ENCODE measurements at regions not wholly inside any gene's neighbourhood (a gene's known extent, or its start where the extent isn't known, plus 50 kb on each side); places are given as distances from the start of the nearest gene placed in this dataset.
"Not testable (repeated sequence)": the region's sequence is repeated elsewhere in the genome, so short reads cannot be mapped to it uniquely, and the experiment has no call there.

- not testable (repeated sequence) for H3K36me3 Mint-ChIP-seq (ENCODE audit: insufficient read depth); H3K27ac Mint-ChIP-seq; H3K4me3 Mint-ChIP-seq; H3K4me1 Mint-ChIP-seq (ENCODE audit: low read depth in 2 of 2); H3K9me3 Mint-ChIP-seq; DNase-seq; H3K27me3 Mint-ChIP-seq
- peak; percentile 77 for ATAC-seq (replicated peaks)
Measured at GRCh38 chr1:145504834-145505413, 79.5 kb upstream of the NBPF20 start.

- not testable (repeated sequence) for H3K27ac Mint-ChIP-seq; H3K4me1 Mint-ChIP-seq (ENCODE audit: low read depth in 2 of 2); H3K4me3 Mint-ChIP-seq; ATAC-seq (replicated peaks); H3K27me3 Mint-ChIP-seq; H3K36me3 Mint-ChIP-seq (ENCODE audit: insufficient read depth); DNase-seq; H3K9me3 Mint-ChIP-seq
Measured at GRCh38 chr1:145504310-145504709, 78.9 kb upstream of the NBPF20 start.

GRCh38 chr1:145500251-145500650 lies 74.8 kb upstream of the NBPF20 start:
- not testable (repeated sequence) for H3K9me3 Mint-ChIP-seq; H3K36me3 Mint-ChIP-seq (ENCODE audit: insufficient read depth); DNase-seq; H3K27me3 Mint-ChIP-seq; H3K4me3 Mint-ChIP-seq; H3K27ac Mint-ChIP-seq; H3K4me1 Mint-ChIP-seq (ENCODE audit: low read depth in 2 of 2)
- peak; percentile 24 for ATAC-seq (replicated peaks)

GRCh38 chr1:145495077-145495871 lies 69.9 kb upstream of the NBPF20 start:
- H3K9me3 Mint-ChIP-seq; H3K27ac Mint-ChIP-seq; H3K4me3 Mint-ChIP-seq; H3K27me3 Mint-ChIP-seq; H3K36me3 Mint-ChIP-seq (ENCODE audit: insufficient read depth); DNase-seq; ATAC-seq (replicated peaks); H3K4me1 Mint-ChIP-seq (ENCODE audit: low read depth in 2 of 2): not testable (repeated sequence)

GRCh38 chr1:145488193-145488933 lies 63.0 kb upstream of the NBPF20 start:
- H3K4me1 Mint-ChIP-seq (ENCODE audit: low read depth in 2 of 2); H3K27ac Mint-ChIP-seq; H3K9me3 Mint-ChIP-seq; ATAC-seq (replicated peaks); H3K36me3 Mint-ChIP-seq (ENCODE audit: insufficient read depth); DNase-seq: not testable (repeated sequence)
- Mint-ChIP-seq H3K27me3 (peaks cover 8 to 23% of the 10 kb centered on the region in 2 donors), H3K4me3 (peak overlapping the region; percentile 52 to 72)

- not testable (repeated sequence) for H3K9me3 Mint-ChIP-seq; DNase-seq; H3K4me1 Mint-ChIP-seq (ENCODE audit: low read depth in 2 of 2); H3K27ac Mint-ChIP-seq; H3K36me3 Mint-ChIP-seq (ENCODE audit: insufficient read depth)
- Mint-ChIP-seq H3K27me3 (peaks cover 8 to 30% of the 10 kb centered on the region in 2 donors), H3K4me3 (peak overlapping the region; percentile 46 to 58)
- peak; percentile 14 for ATAC-seq (replicated peaks)
Measured at GRCh38 chr1:145487156-145487555, 61.8 kb upstream of the NBPF20 start.

GRCh38 chr1:145484257-145484656 lies 58.9 kb upstream of the NBPF20 start:
- H3K9me3 Mint-ChIP-seq; H3K36me3 Mint-ChIP-seq (ENCODE audit: insufficient read depth); H3K4me1 Mint-ChIP-seq (ENCODE audit: low read depth in 2 of 2); H3K4me3 Mint-ChIP-seq; H3K27ac Mint-ChIP-seq; DNase-seq; ATAC-seq (replicated peaks): not testable (repeated sequence)
- H3K27me3 Mint-ChIP-seq: peaks cover 8 to 23% of the 10 kb centered on the region in 2 donors

- H3K4me1 Mint-ChIP-seq (ENCODE audit: low read depth in 2 of 2); ATAC-seq (replicated peaks); DNase-seq; H3K36me3 Mint-ChIP-seq (ENCODE audit: insufficient read depth); H3K4me3 Mint-ChIP-seq; H3K27ac Mint-ChIP-seq; H3K9me3 Mint-ChIP-seq: not testable (repeated sequence)
- peaks cover 8 to 23% of the 10 kb centered on the region in 2 donors for H3K27me3 Mint-ChIP-seq
Measured at GRCh38 chr1:145482214-145482860, 56.9 kb upstream of the NBPF20 start.

GRCh38 chr1:145475962-145476361 lies 50.6 kb upstream of the NBPF20 start:
- H3K4me1 Mint-ChIP-seq (ENCODE audit: low read depth in 2 of 2); H3K9me3 Mint-ChIP-seq; H3K36me3 Mint-ChIP-seq (ENCODE audit: insufficient read depth); ATAC-seq (replicated peaks); H3K27ac Mint-ChIP-seq; DNase-seq: not testable (repeated sequence)
- peaks cover 10 to 13% of the 10 kb centered on the region in 2 donors for H3K27me3 Mint-ChIP-seq
- peak overlapping the region; percentile 46 to 61 for H3K4me3 Mint-ChIP-seq

GRCh38 chr1:145475369-145475915 lies 50.0 kb upstream of the NBPF20 start:
- Mint-ChIP-seq H3K27me3 (peaks cover 10 to 13% of the 10 kb centered on the region in 2 donors), H3K4me3 (peak overlapping the region; percentile 46 to 61)
- not testable (repeated sequence) for DNase-seq; H3K9me3 Mint-ChIP-seq; H3K4me1 Mint-ChIP-seq (ENCODE audit: low read depth in 2 of 2); ATAC-seq (replicated peaks); H3K27ac Mint-ChIP-seq; H3K36me3 Mint-ChIP-seq (ENCODE audit: insufficient read depth)

Measured in effector memory CD8-positive, alpha-beta T cell (primary cell).